ENCODE measurements at regions not wholly inside any gene's neighbourhood (a gene's known extent, or its start where the extent isn't known, plus 50 kb on each side); places are given as distances from the start of the nearest gene placed in this dataset.

DNA sequence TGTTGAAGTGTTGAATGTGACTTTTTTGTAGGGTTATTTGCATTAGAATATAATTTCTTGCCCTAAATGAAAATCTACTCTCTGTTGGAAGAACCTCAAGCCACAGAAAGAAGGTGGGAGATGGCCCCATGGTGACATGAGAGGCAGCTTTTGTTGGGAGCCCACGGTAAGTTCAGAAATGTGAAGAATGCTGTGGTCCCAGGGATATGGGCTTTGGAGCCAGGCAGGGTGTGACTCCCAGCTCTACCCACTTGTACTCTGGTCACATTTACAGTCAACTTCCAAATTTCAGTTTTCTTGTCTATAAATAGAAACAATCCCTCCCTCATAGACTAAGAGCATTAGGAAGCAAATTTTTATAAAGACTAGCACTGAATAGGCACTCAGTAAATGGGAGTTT, 177.8 kb downstream of the RAB28 start:
- Histone ChIP-seq H3K4me3 (ENCODE audit: low read length) (no peak overlapping the region), H3K36me3 (replicated peaks; ENCODE audit: low read depth, low read length) (no peaks in the 10 kb centered on the region), H3K9me3 (ENCODE audit: insufficient read depth, low read length) (no peaks in the 10 kb centered on the region), H3K9ac (ENCODE audit: low read length) (no peak overlapping the region), H3K4me1 (ENCODE audit: low read length) (no peaks in the 10 kb centered on the region), H3K79me2 (ENCODE audit: low read length) (no peaks in the 10 kb centered on the region), H3K27me3 (ENCODE audit: low read depth, low read length) (no peaks in the 10 kb centered on the region), H4K20me1 (ENCODE audit: insufficient read depth, low read length) (no peaks in the 10 kb centered on the region), H3K27ac (ENCODE audit: low read length) (no peak overlapping the region), H3K4me2 (ENCODE audit: low read length) (no peak overlapping the region), H2AFZ (ENCODE audit: low read depth, low read length) (no peak overlapping the region)
- no peak for TF ChIP-seq EZH2phosphoT487 (IDR thresholded peaks at IDR 0.05; ENCODE audit: low read depth)
- TF ChIP-seq, protein P1, sequence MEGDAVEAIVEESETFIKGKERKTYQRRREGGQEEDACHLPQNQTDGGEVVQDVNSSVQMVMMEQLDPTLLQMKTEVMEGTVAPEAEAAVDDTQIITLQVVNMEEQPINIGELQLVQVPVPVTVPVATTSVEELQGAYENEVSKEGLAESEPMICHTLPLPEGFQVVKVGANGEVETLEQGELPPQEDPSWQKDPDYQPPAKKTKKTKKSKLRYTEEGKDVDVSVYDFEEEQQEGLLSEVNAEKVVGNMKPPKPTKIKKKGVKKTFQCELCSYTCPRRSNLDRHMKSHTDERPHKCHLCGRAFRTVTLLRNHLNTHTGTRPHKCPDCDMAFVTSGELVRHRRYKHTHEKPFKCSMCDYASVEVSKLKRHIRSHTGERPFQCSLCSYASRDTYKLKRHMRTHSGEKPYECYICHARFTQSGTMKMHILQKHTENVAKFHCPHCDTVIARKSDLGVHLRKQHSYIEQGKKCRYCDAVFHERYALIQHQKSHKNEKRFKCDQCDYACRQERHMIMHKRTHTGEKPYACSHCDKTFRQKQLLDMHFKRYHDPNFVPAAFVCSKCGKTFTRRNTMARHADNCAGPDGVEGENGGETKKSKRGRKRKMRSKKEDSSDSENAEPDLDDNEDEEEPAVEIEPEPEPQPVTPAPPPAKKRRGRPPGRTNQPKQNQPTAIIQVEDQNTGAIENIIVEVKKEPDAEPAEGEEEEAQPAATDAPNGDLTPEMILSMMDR (IDR thresholded peaks at IDR 0.05; ENCODE audit: low read depth, low read length): no peak

DNA sequence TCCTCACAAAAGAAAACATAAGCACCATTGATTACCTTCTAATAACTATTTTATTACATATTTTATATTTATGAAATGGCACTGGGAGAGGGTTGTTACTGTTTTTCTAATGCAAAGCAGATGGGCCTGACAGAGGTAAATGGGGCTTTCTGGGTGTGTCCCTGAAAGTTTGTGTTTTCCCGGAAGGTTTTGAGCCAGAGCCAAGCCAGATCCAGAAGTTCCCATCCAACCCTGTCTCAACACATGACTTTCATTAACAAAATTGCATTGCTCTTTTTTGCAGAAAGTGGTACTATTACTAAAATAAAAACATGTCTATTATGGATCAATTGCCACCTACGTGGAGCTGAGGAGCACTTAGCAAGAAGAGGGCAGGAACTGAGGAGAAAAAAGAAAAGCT, 181.3 kb downstream of the RAB28 start:
- Histone ChIP-seq H3K4me1 (ENCODE audit: low read length) (no peaks in the 10 kb centered on the region), H3K79me2 (ENCODE audit: low read length) (no peaks in the 10 kb centered on the region), H3K9me3 (ENCODE audit: insufficient read depth, low read length) (no peaks in the 10 kb centered on the region), H3K36me3 (replicated peaks; ENCODE audit: low read depth, low read length) (no peaks in the 10 kb centered on the region), H3K27me3 (ENCODE audit: low read depth, low read length) (no peaks in the 10 kb centered on the region), H3K27ac (ENCODE audit: low read length) (no peak overlapping the region), H2AFZ (ENCODE audit: low read depth, low read length) (no peak overlapping the region), H3K4me2 (ENCODE audit: low read length) (no peak overlapping the region), H3K4me3 (ENCODE audit: low read length) (no peak overlapping the region), H4K20me1 (ENCODE audit: insufficient read depth, low read length) (no peaks in the 10 kb centered on the region), H3K9ac (ENCODE audit: low read length) (no peak overlapping the region)
- TF ChIP-seq, protein P1 (IDR thresholded peaks at IDR 0.05; ENCODE audit: low read depth, low read length): no peak
- TF ChIP-seq EZH2phosphoT487 (IDR thresholded peaks at IDR 0.05; ENCODE audit: low read depth): no peak

DNA sequence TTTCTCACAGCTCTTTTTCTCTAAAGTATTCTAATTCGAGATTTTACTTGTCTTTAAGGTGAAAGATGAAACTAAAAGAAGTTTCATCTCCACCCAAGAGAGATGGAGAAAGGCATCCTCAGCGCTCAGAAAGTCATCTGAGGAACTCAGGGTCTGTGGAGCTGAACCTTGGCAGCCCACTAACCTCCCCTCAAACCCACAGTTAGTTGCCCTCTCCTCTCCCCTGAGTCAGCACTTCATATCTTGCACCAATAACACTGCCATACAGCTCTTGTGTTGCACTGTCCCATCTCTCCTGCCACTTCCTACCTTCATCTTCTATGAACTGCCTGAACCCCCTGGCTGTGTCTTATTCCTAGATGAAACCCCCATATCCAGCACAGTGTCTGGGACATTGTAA, 184.8 kb downstream of the RAB28 start:
- Histone ChIP-seq H3K27me3 (ENCODE audit: low read depth, low read length) (no peaks in the 10 kb centered on the region), H3K4me1 (ENCODE audit: low read length) (no peaks in the 10 kb centered on the region)

DNA sequence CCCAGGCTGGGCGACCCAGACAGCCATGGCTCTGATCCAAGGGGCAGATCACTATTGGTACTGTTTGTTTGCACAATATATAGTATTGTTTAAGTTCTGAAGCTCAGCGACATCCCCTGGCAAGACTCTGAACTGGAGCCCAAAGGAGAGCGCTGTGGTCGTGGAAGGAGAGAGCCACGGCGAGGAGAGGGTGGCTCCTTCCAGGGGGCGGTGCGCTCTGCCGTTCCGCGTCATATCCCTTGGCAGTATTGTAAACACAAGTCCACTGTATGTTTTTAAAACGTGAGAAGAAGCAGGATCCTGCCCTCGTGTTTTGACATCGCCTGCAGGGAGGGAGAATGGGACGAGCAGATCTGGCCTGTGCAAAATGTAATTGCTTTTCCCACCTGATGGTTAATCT, 185.5 kb downstream of the RAB28 start:
- Histone ChIP-seq H3K9me3 (ENCODE audit: insufficient read depth, low read length) (no peaks in the 10 kb centered on the region), H3K4me1 (ENCODE audit: low read length) (no peaks in the 10 kb centered on the region), H4K20me1 (ENCODE audit: insufficient read depth, low read length) (no peaks in the 10 kb centered on the region), H3K36me3 (replicated peaks; ENCODE audit: low read depth, low read length) (no peaks in the 10 kb centered on the region), H3K27ac (ENCODE audit: low read length) (no peak overlapping the region), H2AFZ (ENCODE audit: low read depth, low read length) (no peak overlapping the region), H3K79me2 (ENCODE audit: low read length) (no peaks in the 10 kb centered on the region), H3K4me2 (ENCODE audit: low read length) (no peak overlapping the region), H3K9ac (ENCODE audit: low read length) (no peak overlapping the region), H3K27me3 (ENCODE audit: low read depth, low read length) (no peaks in the 10 kb centered on the region), H3K4me3 (ENCODE audit: low read length) (no peak overlapping the region)
- TF ChIP-seq, protein P1 (IDR thresholded peaks at IDR 0.05; ENCODE audit: low read depth, low read length): no peak
- TF ChIP-seq EZH2phosphoT487 (IDR thresholded peaks at IDR 0.05; ENCODE audit: low read depth): no peak

More for the DNA sequence above, 184.8 kb downstream of the RAB28 start:
- Histone ChIP-seq H3K9me3 (ENCODE audit: insufficient read depth, low read length) (no peaks in the 10 kb centered on the region), H3K36me3 (replicated peaks; ENCODE audit: low read depth, low read length) (no peaks in the 10 kb centered on the region), H3K27ac (ENCODE audit: low read length) (no peak overlapping the region), H3K79me2 (ENCODE audit: low read length) (no peaks in the 10 kb centered on the region), H2AFZ (ENCODE audit: low read depth, low read length) (no peak overlapping the region), H3K4me3 (ENCODE audit: low read length) (no peak overlapping the region), H3K9ac (ENCODE audit: low read length) (no peak overlapping the region), H3K4me2 (ENCODE audit: low read length) (no peak overlapping the region), H4K20me1 (ENCODE audit: insufficient read depth, low read length) (no peaks in the 10 kb centered on the region)
- TF ChIP-seq EZH2phosphoT487 (IDR thresholded peaks at IDR 0.05; ENCODE audit: low read depth): no peak
- TF ChIP-seq, protein P1 (IDR thresholded peaks at IDR 0.05; ENCODE audit: low read depth, low read length): no peak
